Osteoblast (primary cell): ENCODE measurements at regions not wholly inside any gene's neighbourhood (a gene's known extent, or its start where the extent isn't known, plus 50 kb on each side); places are given as distances from the start of the nearest gene placed in this dataset.

Source experiments
- DNase-seq: peaks from one replicate; pipeline ENCODE4 v3.0.0; 2011; ENCODE audit warnings: low spot score, mixed read lengths; ENCODE audit not compliant: insufficient read length; ENCODE audit errors: missing footprints
- H2AFZ ChIP-seq: 2 replicates; pipeline ENCODE4 v1.6.0; 2011; ENCODE audit warnings: mild to moderate bottlenecking, low read length
- H3K27ac ChIP-seq: 2 replicates; pipeline ENCODE4 v1.5.1; 2011; ENCODE audit warnings: mild to moderate bottlenecking, low read depth, low read length, moderate library complexity
- H3K27me3 ChIP-seq: 2 replicates; pipeline ENCODE4 v1.6.0; 2012; ENCODE audit warnings: mild to moderate bottlenecking, control low read depth, inconsistent platforms, low read length, moderate library complexity; ENCODE audit not compliant: insufficient read depth
- H3K36me3 ChIP-seq: 2 replicates; pipeline ENCODE4 v1.5.1; 2011; ENCODE audit warnings: mild to moderate bottlenecking, low read length, control low read depth, moderate library complexity; ENCODE audit not compliant: insufficient read depth
- H3K4me1 ChIP-seq: 2 replicates; pipeline ENCODE4 v1.5.1; 2011; ENCODE audit warnings: mild to moderate bottlenecking, low read length, control low read depth, moderate library complexity; ENCODE audit not compliant: insufficient read depth
- H3K4me2 ChIP-seq: 2 replicates; pipeline ENCODE4 v1.6.0; 2011; ENCODE audit warnings: mild to moderate bottlenecking, low read length; ENCODE audit not compliant: insufficient read depth
- H3K4me3 ChIP-seq: fragments of 200-600 bp; sonication (generic); 3 replicates; pipeline ENCODE4 v1.5.1; 2012; ENCODE audit warnings: mild to moderate bottlenecking, low read length, inconsistent platforms; ENCODE audit not compliant: insufficient read depth
- H3K79me2 ChIP-seq: 2 replicates; pipeline ENCODE4 v1.6.0; 2012; ENCODE audit warnings: mild to moderate bottlenecking, low read length, control low read depth, inconsistent platforms; ENCODE audit not compliant: insufficient read depth
- H3K9me3 ChIP-seq: 2 replicates; pipeline ENCODE4 v1.5.1; 2011; ENCODE audit warnings: low read depth, low read length, control low read depth
- H4K20me1 ChIP-seq: 2 replicates; pipeline ENCODE4 v1.6.0; 2012; ENCODE audit warnings: mild to moderate bottlenecking, low read length, control low read depth; ENCODE audit not compliant: insufficient read depth
- CTCF ChIP-seq: IDR thresholded peaks from 2 replicates; pipeline ENCODE4 v1.5.1; 2011; ENCODE audit warnings: mild to moderate bottlenecking, low read depth, low read length, moderate library complexity; ENCODE audit errors: extremely low read depth

- H3K4me1 ChIP-seq: peaks cover 22% of the 10 kb centered on the region
- H3K27ac ChIP-seq: no peak overlapping the region
- H4K20me1 ChIP-seq: no peaks in the 10 kb centered on the region
- no peaks in the 10 kb centered on the region for H3K36me3 ChIP-seq
- TF ChIP-seq CTCF: no peak
- no peaks in the 10 kb centered on the region for H3K27me3 ChIP-seq
- H3K9me3 ChIP-seq: no peaks in the 10 kb centered on the region
- no peak overlapping the region for H3K4me2 ChIP-seq
- no peaks in the 10 kb centered on the region for H3K79me2 ChIP-seq
- DNase-seq: no peak
- H2AFZ ChIP-seq: no peak overlapping the region
- no peak overlapping the region for H3K4me3 ChIP-seq
Measured at GRCh38 chr2:191598296-191598695, 79.6 kb upstream of the NABP1 start.

- DNase-seq: no peak
- TF ChIP-seq CTCF: no peak
- Histone ChIP-seq H2AFZ (no peak overlapping the region), H3K4me1 (peaks cover 10% of the 10 kb centered on the region), H3K9me3 (no peaks in the 10 kb centered on the region), H3K4me2 (no peak overlapping the region), H3K27ac (no peak overlapping the region), H3K4me3 (no peak overlapping the region), H3K79me2 (no peaks in the 10 kb centered on the region), H3K27me3 (no peaks in the 10 kb centered on the region), H3K36me3 (no peaks in the 10 kb centered on the region), H4K20me1 (no peaks in the 10 kb centered on the region)
Measured at GRCh38 chr2:191601060-191601459, 76.9 kb upstream of the NABP1 start.

GRCh38 chr2:191604154-191604553, 73.8 kb upstream of the NABP1 start:
- Histone ChIP-seq H3K4me3 (no peak overlapping the region), H3K36me3 (no peaks in the 10 kb centered on the region), H3K27me3 (no peaks in the 10 kb centered on the region), H3K4me2 (no peak overlapping the region), H3K79me2 (no peaks in the 10 kb centered on the region), H2AFZ (no peak overlapping the region), H4K20me1 (no peaks in the 10 kb centered on the region), H3K27ac (no peak overlapping the region), H3K4me1 (peaks cover 10% of the 10 kb centered on the region), H3K9me3 (no peaks in the 10 kb centered on the region)
- no peak for TF ChIP-seq CTCF
- no peak for DNase-seq

GRCh38 chr2:191607096-191607495, 70.8 kb upstream of the NABP1 start:
- Histone ChIP-seq H3K4me3 (no peak overlapping the region), H3K4me1 (peaks cover 8% of the 10 kb centered on the region), H3K79me2 (no peaks in the 10 kb centered on the region), H2AFZ (no peak overlapping the region), H3K9me3 (no peaks in the 10 kb centered on the region), H4K20me1 (no peaks in the 10 kb centered on the region), H3K36me3 (no peaks in the 10 kb centered on the region), H3K27me3 (no peaks in the 10 kb centered on the region), H3K27ac (no peak overlapping the region), H3K4me2 (no peak overlapping the region)
- no peak for DNase-seq
- no peak for TF ChIP-seq CTCF
